ENCODE measurements at regions not wholly inside any gene's neighbourhood (a gene's known extent, or its start where the extent isn't known, plus 50 kb on each side); places are given as distances from the start of the nearest gene placed in this dataset.

GRCh38 chr5:3414371-3414770 is 181.3 kb upstream of the IRX1 start:
- TF ChIP-seq CTCF (IDR thresholded peaks at IDR 0.05): no peak

- TF ChIP-seq CTCF (IDR thresholded peaks at IDR 0.05): no peak
Measured at GRCh38 chr5:3412146-3412545, 183.5 kb upstream of the IRX1 start.

GRCh38 chr5:3411363-3411762 is 184.3 kb upstream of the IRX1 start:
- no peak for TF ChIP-seq CTCF (IDR thresholded peaks at IDR 0.05)

- no peak for TF ChIP-seq CTCF (IDR thresholded peaks at IDR 0.05)
Measured at GRCh38 chr5:3401635-3402034, 194.0 kb upstream of the IRX1 start.

GRCh38 chr5:3400659-3401058 is 195.0 kb upstream of the IRX1 start:
- no peak for TF ChIP-seq CTCF (IDR thresholded peaks at IDR 0.05)

GRCh38 chr5:3394891-3395599 is 200.6 kb upstream of the IRX1 start:
- no peak for TF ChIP-seq CTCF (IDR thresholded peaks at IDR 0.05)

- no peak for TF ChIP-seq CTCF (IDR thresholded peaks at IDR 0.05)
Measured at GRCh38 chr5:3393920-3394597, 201.6 kb upstream of the IRX1 start.

All from LNCAP (cell line).